ENCODE measurements at regions not wholly inside any gene's neighbourhood (a gene's known extent, or its start where the extent isn't known, plus 50 kb on each side); places are given as distances from the start of the nearest gene placed in this dataset.

DNA sequence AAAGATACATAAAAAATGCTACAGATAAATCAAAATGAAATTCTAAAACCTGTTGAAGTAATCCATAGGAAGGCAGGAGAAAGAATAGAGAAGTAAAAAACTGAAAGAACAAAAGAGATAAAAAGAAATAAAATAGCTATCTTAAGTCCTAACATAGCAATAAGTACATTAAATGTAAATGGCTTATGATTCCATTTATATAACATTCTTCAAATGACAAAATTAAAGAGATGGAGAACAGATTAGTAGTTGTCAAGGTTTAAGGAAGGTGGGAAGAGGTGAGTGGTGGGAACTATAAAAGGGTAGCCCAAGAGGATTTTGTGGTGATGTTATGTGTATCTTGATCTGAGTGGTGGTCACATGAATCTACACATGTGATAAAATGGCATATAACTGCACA lies 254.8 kb downstream of the FAM76B start:
- no peak overlapping the region for H3K27ac ChIP-seq
- no peaks in the 10 kb centered on the region for H3K36me3 ChIP-seq
- no peak for DNase-seq (ENCODE audit: low spot score)
- H3K4me3 ChIP-seq: no peak overlapping the region
- H3K27me3 ChIP-seq: no peaks in the 10 kb centered on the region
- no peak for TF ChIP-seq CTCF (IDR thresholded peaks at IDR 0.05)
- H3K9me3 ChIP-seq: no peaks in the 10 kb centered on the region
- H3K4me1 ChIP-seq: no peaks in the 10 kb centered on the region

DNA sequence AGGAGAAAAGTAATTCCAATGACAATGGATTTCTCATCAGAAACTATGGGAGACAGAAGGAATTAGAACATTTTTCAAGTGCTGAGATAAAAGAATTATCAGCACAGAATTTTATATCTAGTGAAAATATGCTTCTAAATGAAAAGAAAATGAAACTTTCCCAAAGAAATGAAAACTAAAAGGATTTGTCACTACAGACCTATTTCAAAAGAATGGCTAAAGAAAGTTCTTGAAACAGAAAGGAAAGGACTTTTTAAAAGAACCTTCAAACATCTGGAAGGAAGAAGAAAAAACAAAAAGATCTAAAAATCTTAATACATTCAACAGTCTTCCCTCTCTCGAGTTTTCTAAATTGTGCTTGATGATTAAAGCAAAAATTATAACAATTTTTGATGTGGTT lies 255.4 kb downstream of the FAM76B start:
- no peaks in the 10 kb centered on the region for H3K27me3 ChIP-seq
- H3K9me3 ChIP-seq: no peaks in the 10 kb centered on the region
- H3K4me3 ChIP-seq: no peak overlapping the region
- no peak for DNase-seq (ENCODE audit: low spot score)
- no peak for TF ChIP-seq CTCF (IDR thresholded peaks at IDR 0.05)
- no peaks in the 10 kb centered on the region for H3K4me1 ChIP-seq
- no peak overlapping the region for H3K27ac ChIP-seq
- H3K36me3 ChIP-seq: no peaks in the 10 kb centered on the region

- Histone ChIP-seq H3K4me3 (no peak overlapping the region), H3K27ac (no peak overlapping the region), H3K27me3 (no peaks in the 10 kb centered on the region), H3K36me3 (no peaks in the 10 kb centered on the region), H3K4me1 (no peaks in the 10 kb centered on the region), H3K9me3 (no peaks in the 10 kb centered on the region)
- no peak for TF ChIP-seq CTCF (IDR thresholded peaks at IDR 0.05)
- no peak for DNase-seq (ENCODE audit: low spot score)
These were observed 258.5 kb downstream of the FAM76B start for GRCh38 chr11:95531116-95531515.

- H3K4me3 ChIP-seq: no peak overlapping the region
- no peaks in the 10 kb centered on the region for H3K36me3 ChIP-seq
- no peak for TF ChIP-seq CTCF (IDR thresholded peaks at IDR 0.05)
- no peak for DNase-seq (ENCODE audit: low spot score)
- no peaks in the 10 kb centered on the region for H3K4me1 ChIP-seq
- no peaks in the 10 kb centered on the region for H3K9me3 ChIP-seq
- H3K27me3 ChIP-seq: no peaks in the 10 kb centered on the region
- no peak overlapping the region for H3K27ac ChIP-seq
These were observed 265.1 kb downstream of the FAM76B start for GRCh38 chr11:95524314-95525036.

DNA sequence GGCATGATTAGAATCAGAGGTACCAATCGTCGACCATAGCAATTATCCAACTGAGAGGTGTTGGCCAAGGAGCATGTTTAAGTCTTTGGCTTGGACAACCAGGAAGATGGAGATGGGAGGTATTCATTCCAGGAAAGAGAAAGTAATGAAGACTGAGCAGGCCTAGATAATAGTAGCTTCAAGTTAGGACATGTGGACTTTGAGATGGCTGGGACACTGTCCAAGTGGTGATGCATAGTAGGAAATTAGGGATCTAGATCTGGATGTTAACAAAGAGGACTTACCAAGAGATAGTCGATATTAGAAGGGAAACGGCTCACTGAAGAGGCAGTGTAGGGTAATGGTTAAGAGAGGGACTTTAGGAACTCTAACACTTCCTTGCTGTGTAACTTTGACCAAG lies 266.7 kb downstream of the FAM76B start:
- H3K4me3 ChIP-seq: no peak overlapping the region
- H3K27ac ChIP-seq: no peak overlapping the region
- TF ChIP-seq CTCF (IDR thresholded peaks at IDR 0.05): no peak
- H3K4me1 ChIP-seq: no peaks in the 10 kb centered on the region
- no peaks in the 10 kb centered on the region for H3K27me3 ChIP-seq
- DNase-seq (ENCODE audit: low spot score): no peak
- H3K36me3 ChIP-seq: no peaks in the 10 kb centered on the region
- H3K9me3 ChIP-seq: no peaks in the 10 kb centered on the region

- H3K4me3 ChIP-seq: no peak overlapping the region
- no peaks in the 10 kb centered on the region for H3K4me1 ChIP-seq
- H3K27ac ChIP-seq: no peak overlapping the region
- no peak for TF ChIP-seq CTCF (IDR thresholded peaks at IDR 0.05)
- no peak for DNase-seq (ENCODE audit: low spot score)
- no peaks in the 10 kb centered on the region for H3K27me3 ChIP-seq
- H3K36me3 ChIP-seq: no peaks in the 10 kb centered on the region
- no peaks in the 10 kb centered on the region for H3K9me3 ChIP-seq
These were observed 267.7 kb downstream of the FAM76B start for GRCh38 chr11:95521862-95522261.
